Peyer's patch (tissue), 4 donors: ENCODE measurements at regions not wholly inside any gene's neighbourhood (a gene's known extent, or its start where the extent isn't known, plus 50 kb on each side); places are given as distances from the start of the nearest gene placed in this dataset.

ENCODE experiments used
- POLR2A ChIP-seq, 2 donors: fragments of 450-650 bp; IDR thresholded peaks; one replicate each; pipeline ENCODE4 v1.5.1; 2017; ENCODE audit warnings: antibody characterized with exemption in 2 of 2, mild to moderate bottlenecking in 2 of 2, moderate library complexity in 2 of 2
- TF ChIP-seq, protein P1 (sequence below), 6 experiments: fragments of 450-650 bp in 4 of 6; fragments of 200-600 bp in 2 of 6; sonication (generic) in 1 of 6; IDR thresholded peaks; one replicate each; pipeline ENCODE4 v1.5.1; 2017 to 2019; ENCODE audit warnings: antibody characterized with exemption in 6 of 6, mild to moderate bottlenecking in 3 of 6, moderate library complexity in 1 of 6

DNA sequence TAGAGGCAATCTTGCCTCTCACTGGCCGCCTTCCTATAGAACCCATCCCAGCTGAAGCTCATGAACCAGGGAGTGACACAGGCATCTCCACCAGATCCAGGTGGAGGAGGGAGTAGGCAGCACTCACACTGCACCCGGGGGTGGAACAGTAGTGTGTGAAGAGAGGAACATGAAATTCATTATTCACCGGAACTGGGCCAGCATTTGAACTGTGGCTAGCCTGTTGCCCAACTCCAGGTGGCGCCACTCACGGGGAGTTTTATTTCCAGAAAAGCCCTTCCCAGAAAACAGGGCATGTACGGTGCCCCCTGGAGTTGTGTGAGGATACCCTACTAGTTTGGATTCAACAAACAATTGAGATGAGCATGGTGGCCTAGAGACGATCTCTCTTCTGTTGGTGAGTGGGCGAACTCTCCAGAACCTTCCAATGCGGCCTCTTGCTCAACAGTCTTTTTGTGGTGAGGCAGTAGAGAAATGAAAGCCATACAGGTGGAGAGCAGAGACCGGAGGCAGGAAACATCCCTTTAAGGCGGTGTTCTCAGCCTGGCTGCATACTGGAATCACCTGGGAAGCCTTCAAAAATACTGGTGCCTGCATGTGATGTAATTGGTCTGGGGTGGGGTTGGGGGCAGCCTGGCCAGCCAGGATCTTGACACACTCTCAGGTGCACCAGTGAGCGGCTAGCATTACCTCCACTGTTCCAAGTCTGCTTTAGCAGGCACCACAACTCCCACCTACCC lies 73.5 kb upstream of the NEDD4L start:
- no peak for TF ChIP-seq POLR2A (IDR thresholded peaks at IDR 0.05)
- TF ChIP-seq, protein P1, sequence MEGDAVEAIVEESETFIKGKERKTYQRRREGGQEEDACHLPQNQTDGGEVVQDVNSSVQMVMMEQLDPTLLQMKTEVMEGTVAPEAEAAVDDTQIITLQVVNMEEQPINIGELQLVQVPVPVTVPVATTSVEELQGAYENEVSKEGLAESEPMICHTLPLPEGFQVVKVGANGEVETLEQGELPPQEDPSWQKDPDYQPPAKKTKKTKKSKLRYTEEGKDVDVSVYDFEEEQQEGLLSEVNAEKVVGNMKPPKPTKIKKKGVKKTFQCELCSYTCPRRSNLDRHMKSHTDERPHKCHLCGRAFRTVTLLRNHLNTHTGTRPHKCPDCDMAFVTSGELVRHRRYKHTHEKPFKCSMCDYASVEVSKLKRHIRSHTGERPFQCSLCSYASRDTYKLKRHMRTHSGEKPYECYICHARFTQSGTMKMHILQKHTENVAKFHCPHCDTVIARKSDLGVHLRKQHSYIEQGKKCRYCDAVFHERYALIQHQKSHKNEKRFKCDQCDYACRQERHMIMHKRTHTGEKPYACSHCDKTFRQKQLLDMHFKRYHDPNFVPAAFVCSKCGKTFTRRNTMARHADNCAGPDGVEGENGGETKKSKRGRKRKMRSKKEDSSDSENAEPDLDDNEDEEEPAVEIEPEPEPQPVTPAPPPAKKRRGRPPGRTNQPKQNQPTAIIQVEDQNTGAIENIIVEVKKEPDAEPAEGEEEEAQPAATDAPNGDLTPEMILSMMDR (IDR thresholded peaks at IDR 0.05), result peak in 4 of 6 experiments; percentile 9 to 35 (median 26)
